T-cell (primary cell): ENCODE measurements at regions not wholly inside any gene's neighbourhood (a gene's known extent, or its start where the extent isn't known, plus 50 kb on each side); places are given as distances from the start of the nearest gene placed in this dataset.
A peak's percentile ranks its signal among the peaks of the same experiment; 100 is the strongest.

Source experiments
- ATAC-seq, 4 experiments: fragments of 200-7000 bp in 3 of 4; fragments of 150-1000 bp in 1 of 4; cut with Tn5 transposase; replicated peaks in 1 of 4; 1 replicate in 3 of 4; 2 replicates in 1 of 4; pipeline ENCODE4 v1.10.0; 2021; ENCODE audit warnings: moderate library complexity in 3 of 4, mild to moderate bottlenecking in 2 of 4, moderate number of reproducible peaks in 1 of 4
- CTCF ChIA-PET, 2 donors: fragments of 300-600 bp; sonication (Branson Sonifier 250); formaldehyde crosslinking; loops; one replicate each; lab custom pipeline; 2022; ENCODE audit warnings: antibody characterized with exemption in 2 of 2; lab: Charles Lee
- POLR2A ChIA-PET, 2 donors: fragments of 300-600 bp; sonication (Branson Sonifier 250); formaldehyde crosslinking; loops; one replicate each; lab custom pipeline; 2022; ENCODE audit warnings: antibody characterized with exemption in 2 of 2; lab: Charles Lee
- DNase-seq, 35 experiments: peaks; one replicate each; pipeline versions ENCODE4 v3.0.0 to v3.0.0-alpha.2; 2013 to 2023
- H3K27ac ChIP-seq: one replicate; pipeline ENCODE4 v1.5.1; 2013; ENCODE audit warnings: low read length
- H3K27me3 ChIP-seq, 2 experiments: replicated peaks in 1 of 2; 1 replicate in 1 of 2; 2 replicates in 1 of 2; pipeline versions ENCODE4 v1.6.1 to v1.7.0; 2013; ENCODE audit warnings: low read length in 1 of 2, mixed read lengths in 1 of 2; ENCODE audit not compliant: control insufficient read depth in 2 of 2, insufficient read depth in 2 of 2; ENCODE audit errors: extremely low read depth in 1 of 2
- H3K36me3 ChIP-seq, 2 donors: 1 replicate in 1 of 2; 2 replicates in 1 of 2; pipeline versions ENCODE4 v1.6.1 to v1.7.0; 2013; ENCODE audit warnings: low read length in 1 of 2; ENCODE audit not compliant: control insufficient read depth in 2 of 2, insufficient read depth in 1 of 2; ENCODE audit errors: extremely low read depth in 1 of 2
- H3K4me1 ChIP-seq, 2 experiments: 1 replicate in 1 of 2; 2 replicates in 1 of 2; pipeline versions ENCODE4 v1.6.1 to v1.7.0; 2013; ENCODE audit warnings: low read length in 2 of 2, mixed read lengths in 1 of 2; ENCODE audit not compliant: insufficient read depth in 2 of 2, control insufficient read depth in 1 of 2; ENCODE audit errors: extremely low read depth in 1 of 2
- H3K4me3 ChIP-seq, 2 donors: 1 replicate in 1 of 2; 2 replicates in 1 of 2; pipeline versions ENCODE4 v1.5.1 to v1.7.0; 2013; ENCODE audit warnings: mild to moderate bottlenecking in 2 of 2, low read length in 1 of 2, moderate library complexity in 1 of 2; ENCODE audit not compliant: control insufficient read depth in 1 of 2; ENCODE audit errors: extremely low read depth in 1 of 2
- H3K9me3 ChIP-seq: 2 replicates; pipeline ENCODE4 v1.7.0; 2013
- H3K27ac Mint-ChIP-seq, 2 donors: one replicate each; pipeline ENCODE4 v1.8.0; 2020 to 2021; ENCODE audit warnings: mild to moderate bottlenecking in 2 of 2, mixed read lengths in 2 of 2
- H3K27me3 Mint-ChIP-seq, 2 donors: one replicate each; pipeline ENCODE4 v1.8.0; 2021 to 2022; ENCODE audit warnings: mixed read lengths in 2 of 2
- H3K36me3 Mint-ChIP-seq: one replicate; pipeline ENCODE4 v1.8.0; 2021; ENCODE audit warnings: mixed read lengths
- H3K4me1 Mint-ChIP-seq, 3 donors: one replicate each; pipeline ENCODE4 v1.8.0; 2020 to 2022; ENCODE audit warnings: mixed read lengths in 3 of 3, mild to moderate bottlenecking in 1 of 3
- H3K4me3 Mint-ChIP-seq, 3 donors: one replicate each; pipeline ENCODE4 v1.8.0; 2020 to 2022; ENCODE audit warnings: mild to moderate bottlenecking in 3 of 3, mixed read lengths in 3 of 3, moderate library complexity in 3 of 3
- H3K9me3 Mint-ChIP-seq, 3 donors: one replicate each; pipeline ENCODE4 v1.8.0; 2020 to 2022; ENCODE audit warnings: mixed read lengths in 3 of 3
- WGBS: methylation state at CpG from one replicate; pipeline ENCODE4 v1.1.5; 2013; ENCODE audit warnings: missing lambda C conversion rate; ENCODE audit not compliant: insufficient coverage; 5-methylcytosine and 5-hydroxymethylcytosine counted together

DNA sequence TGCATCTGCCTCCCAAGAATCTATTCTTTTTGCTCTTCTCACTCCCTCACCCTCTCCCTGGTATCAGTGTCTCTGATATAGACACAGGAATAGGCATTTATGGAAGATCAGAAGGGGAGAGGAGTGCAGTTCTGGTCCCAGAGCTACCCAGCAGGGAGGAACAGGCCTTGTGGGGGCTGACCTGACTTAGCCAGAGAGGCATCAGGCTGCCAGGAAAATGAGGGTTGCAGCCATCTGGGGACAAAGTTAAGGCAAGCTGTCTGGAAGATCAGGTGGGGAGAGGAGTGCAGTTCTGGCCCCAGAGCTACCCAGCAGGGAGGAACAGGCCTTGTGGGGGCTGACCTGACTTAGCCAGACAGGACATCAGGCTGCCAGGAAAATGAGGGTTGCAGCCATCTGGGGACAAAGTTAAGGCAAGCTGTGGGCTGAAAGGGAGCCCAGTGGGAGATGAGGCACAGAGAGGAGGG, 69.9 kb upstream of the HK2 start:
- ChIA-PET CTCF (interaction anchor here in 1 of 2 donors (1.4 kb wide), 1 partner anchor 110 kb away, joined by 3 read pairs; no protein-coding TSS in a partner anchor), POLR2A (no interaction called here)
- Mint-ChIP-seq H3K36me3 (no peaks in the 10 kb centered on the region), H3K9me3 (no peaks in the 10 kb centered on the region), H3K4me1 (peaks cover 11 to 18% (median 13%) of the 10 kb centered on the region in 3 donors), H3K27me3 (no peaks in the 10 kb centered on the region), H3K4me3 (no peak overlapping the region), H3K27ac (peak overlapping the region in 1 of 2 donors; percentile 30)
- H3K4me3 ChIP-seq = no peak overlapping the region
- no peak overlapping the region for H3K27ac ChIP-seq
- peaks cover 0 to 4% of the 10 kb centered on the region in 2 experiments for H3K4me1 ChIP-seq
- ATAC-seq (no peak), DNase-seq (no peak)
- H3K27me3 ChIP-seq = peaks cover 0 to 3% of the 10 kb centered on the region in 2 experiments
- H3K9me3 ChIP-seq = no peaks in the 10 kb centered on the region
- H3K36me3 ChIP-seq = no peaks in the 10 kb centered on the region

GRCh38 chr2:74764429-74765272, 69.3 kb upstream of the HK2 start:
- Histone ChIP-seq H3K4me1 (peaks cover 0 to 4% of the 10 kb centered on the region in 2 experiments), H3K27ac (no peak overlapping the region), H3K36me3 (no peaks in the 10 kb centered on the region), H3K9me3 (no peaks in the 10 kb centered on the region), H3K4me3 (no peak overlapping the region), H3K27me3 (peaks cover 0 to 3% of the 10 kb centered on the region in 2 experiments)
- ChIA-PET POLR2A (interaction anchor here in 1 of 2 donors (0.6 kb wide), 1 partner anchor 17 kb away, joined by 4 read pairs; no protein-coding TSS in a partner anchor), CTCF (interaction anchor here in 1 of 2 donors (1.4 kb wide), 1 partner anchor 110 kb away, joined by 3 read pairs; no protein-coding TSS in a partner anchor)
- 59% methylated on average over 2 of the region's 5 CpGs for WGBS
- Mint-ChIP-seq H3K36me3 (no peaks in the 10 kb centered on the region), H3K9me3 (no peaks in the 10 kb centered on the region), H3K27me3 (no peaks in the 10 kb centered on the region), H3K4me3 (no peak overlapping the region), H3K4me1 (peaks cover 11 to 18% (median 13%) of the 10 kb centered on the region in 3 donors), H3K27ac (peak overlapping the region in 1 of 2 donors; percentile 30)
- DNase-seq = no peak
- no peak for ATAC-seq

- ATAC-seq = no peak
- Mint-ChIP-seq H3K9me3 (no peaks in the 10 kb centered on the region), H3K27me3 (no peaks in the 10 kb centered on the region), H3K27ac (no peak overlapping the region), H3K36me3 (no peaks in the 10 kb centered on the region), H3K4me3 (no peak overlapping the region), H3K4me1 (peaks cover 11 to 18% (median 13%) of the 10 kb centered on the region in 3 donors)
- Histone ChIP-seq H3K36me3 (no peaks in the 10 kb centered on the region), H3K4me1 (peaks cover 0 to 4% of the 10 kb centered on the region in 2 experiments), H3K27ac (no peak overlapping the region), H3K4me3 (no peak overlapping the region), H3K27me3 (peaks cover 0 to 3% of the 10 kb centered on the region in 2 experiments), H3K9me3 (no peaks in the 10 kb centered on the region)
- 86% methylated on average over 1 of the region's 3 CpGs for WGBS
- ChIA-PET POLR2A (no interaction called here), CTCF (interaction anchor here in 1 of 2 donors (1.0 kb wide), 1 partner anchor 49 kb away, joined by 3 read pairs; no protein-coding TSS in a partner anchor)
- DNase-seq = no peak
Measured at GRCh38 chr2:74766780-74767179, 67.1 kb upstream of the HK2 start.

GRCh38 chr2:74767618-74768017, 66.3 kb upstream of the HK2 start:
- Mint-ChIP-seq H3K27me3 (no peaks in the 10 kb centered on the region), H3K4me3 (no peak overlapping the region), H3K4me1 (peaks cover 11 to 18% (median 13%) of the 10 kb centered on the region in 3 donors), H3K36me3 (no peaks in the 10 kb centered on the region), H3K9me3 (no peaks in the 10 kb centered on the region), H3K27ac (no peak overlapping the region)
- H3K4me1 ChIP-seq = peaks cover 0 to 4% of the 10 kb centered on the region in 2 experiments
- ChIA-PET CTCF (interaction anchor here in 1 of 2 donors (0.7 kb wide), 1 partner anchor 36 kb away, joined by 4 read pairs; no protein-coding TSS in a partner anchor), POLR2A (no interaction called here)
- no peaks in the 10 kb centered on the region for H3K36me3 ChIP-seq
- no peaks in the 10 kb centered on the region for H3K9me3 ChIP-seq
- no peak overlapping the region for H3K27ac ChIP-seq
- DNase-seq (no peak), ATAC-seq (no peak)
- no CpG with 5 or more reads among the region's 2 CpGs for WGBS
- peaks cover 0 to 3% of the 10 kb centered on the region in 2 experiments for H3K27me3 ChIP-seq
- no peak overlapping the region for H3K4me3 ChIP-seq

GRCh38 chr2:74768401-74768914, 65.5 kb upstream of the HK2 start:
- Histone ChIP-seq H3K36me3 (no peaks in the 10 kb centered on the region), H3K27me3 (peaks cover 0 to 3% of the 10 kb centered on the region in 2 experiments), H3K9me3 (no peaks in the 10 kb centered on the region), H3K27ac (no peak overlapping the region), H3K4me1 (peaks cover 0 to 4% of the 10 kb centered on the region in 2 experiments), H3K4me3 (no peak overlapping the region)
- Mint-ChIP-seq H3K9me3 (no peaks in the 10 kb centered on the region), H3K27me3 (no peaks in the 10 kb centered on the region), H3K36me3 (no peaks in the 10 kb centered on the region), H3K4me3 (no peak overlapping the region), H3K4me1 (peaks cover 11 to 18% (median 13%) of the 10 kb centered on the region in 3 donors), H3K27ac (no peak overlapping the region)
- no peak for DNase-seq
- CTCF ChIA-PET = interaction anchor here (0.6 to 0.7 kb wide), 2 partner anchors 36 to 72 kb away, joined by 4 to 5 read pairs; no protein-coding TSS in a partner anchor
- 13% methylated on average over 1 of the region's 4 CpGs for WGBS
- no peak for ATAC-seq
- POLR2A ChIA-PET = no interaction called here

GRCh38 chr2:74772046-74772445, 61.9 kb upstream of the HK2 start:
- POLR2A ChIA-PET = no interaction called here

More at GRCh38 chr2:74772046-74772445, 61.9 kb upstream of the HK2 start:
- H3K27me3 Mint-ChIP-seq = no peaks in the 10 kb centered on the region
- CTCF ChIA-PET = no interaction called here
- no peak for DNase-seq
- no peak overlapping the region for H3K27ac ChIP-seq
- H3K36me3 ChIP-seq = no peaks in the 10 kb centered on the region
- H3K9me3 ChIP-seq = no peaks in the 10 kb centered on the region
- H3K36me3 Mint-ChIP-seq = no peaks in the 10 kb centered on the region
- ATAC-seq = no peak
- H3K4me3 Mint-ChIP-seq = no peak overlapping the region
- no peaks in the 10 kb centered on the region for H3K27me3 ChIP-seq
- peaks cover under 1 to 2% of the 10 kb centered on the region in 2 experiments for H3K4me1 ChIP-seq
- H3K4me1 Mint-ChIP-seq = peaks cover 0 to 5% (median 3%) of the 10 kb centered on the region in 3 donors
- H3K4me3 ChIP-seq = no peak overlapping the region
- no peak overlapping the region for H3K27ac Mint-ChIP-seq
- no peaks in the 10 kb centered on the region for H3K9me3 Mint-ChIP-seq
